ENCODE measurements at regions not wholly inside any gene's neighbourhood (a gene's known extent, or its start where the extent isn't known, plus 50 kb on each side); places are given as distances from the start of the nearest gene placed in this dataset.
A peak's percentile ranks its signal among the peaks of the same experiment; 100 is the strongest.
"Not testable (repeated sequence)": the region's sequence is repeated elsewhere in the genome, so short reads cannot be mapped to it uniquely, and the experiment has no call there.

GRCh38 chr5:133881576-133882388 lies 86.6 kb downstream of the C5orf15 start:
- DNase-seq = no peak

GRCh38 chr5:133878236-133878555 lies 90.2 kb downstream of the C5orf15 start:
- DNase-seq = no peak

- no peak for DNase-seq
These were observed 90.8 kb downstream of the C5orf15 start for GRCh38 chr5:133877351-133878235.

GRCh38 chr5:133876266-133876665 lies 92.2 kb downstream of the C5orf15 start:
- DNase-seq = no peak

- DNase-seq = no peak
These were observed 93.2 kb downstream of the C5orf15 start for GRCh38 chr5:133875179-133875578.

- no peak for DNase-seq
These were observed 95.0 kb downstream of the C5orf15 start for GRCh38 chr5:133873449-133873848.

- no peak for DNase-seq
These were observed 97.8 kb downstream of the C5orf15 start for GRCh38 chr5:133870661-133871060.

GRCh38 chr5:133869519-133870335 lies 98.7 kb downstream of the C5orf15 start:
- DNase-seq = no peak

- peak; percentile 73 for DNase-seq
These were observed 99.4 kb downstream of the C5orf15 start for GRCh38 chr5:133868946-133869518.

GRCh38 chr5:133867851-133868545 lies 100.4 kb downstream of the C5orf15 start:
- no peak for DNase-seq

GRCh38 chr5:133867341-133867740 lies 101.1 kb downstream of the C5orf15 start:
- no peak for DNase-seq

GRCh38 chr5:133866903-133867245 lies 101.6 kb downstream of the C5orf15 start:
- DNase-seq = no peak

GRCh38 chr5:133866160-133866902 lies 102.1 kb downstream of the C5orf15 start:
- DNase-seq = no peak

- no peak for DNase-seq
These were observed 103.3 kb downstream of the C5orf15 start for GRCh38 chr5:133865113-133865512.

- no peak for DNase-seq
These were observed 103.7 kb downstream of the C5orf15 start for GRCh38 chr5:133864711-133865110.

GRCh38 chr5:133863857-133864585 lies 104.4 kb downstream of the C5orf15 start:
- no peak for DNase-seq

- no peak for DNase-seq
These were observed 107.2 kb downstream of the C5orf15 start for GRCh38 chr5:133861161-133861737.

GRCh38 chr5:133859073-133859472 lies 109.4 kb downstream of the C5orf15 start:
- DNase-seq = no peak

- DNase-seq = not testable (repeated sequence)
These were observed 110.7 kb downstream of the C5orf15 start for GRCh38 chr5:133857595-133858313.

GRCh38 chr5:133854554-133854953 lies 113.9 kb downstream of the C5orf15 start:
- no peak for DNase-seq
